DND-41 (cell line): ENCODE measurements at regions not wholly inside any gene's neighbourhood (a gene's known extent, or its start where the extent isn't known, plus 50 kb on each side); places are given as distances from the start of the nearest gene placed in this dataset.

ENCODE experiments used
- ATAC-seq: fragments of 200-7000 bp; cut with Tn5 transposase; 3 replicates; pipeline ENCODE4 v1.9.1; 2021; ENCODE audit warnings: low read depth; ENCODE audit not compliant: insufficient read depth
- DNase-seq: peaks from one replicate; pipeline ENCODE4 v3.0.0-alpha.2; 2020
- H2AFZ ChIP-seq: 2 replicates; pipeline ENCODE4 v1.6.0; 2012; ENCODE audit warnings: low read depth, low read length
- H3K27ac ChIP-seq: 2 replicates; pipeline ENCODE4 v1.5.1; 2012; ENCODE audit warnings: low read length, inconsistent platforms
- H3K27me3 ChIP-seq: fragments of 200-600 bp; sonication (generic); 2 replicates; pipeline ENCODE4 v1.6.0; 2012; ENCODE audit warnings: low read length, mild to moderate bottlenecking, inconsistent platforms; ENCODE audit not compliant: insufficient read depth, poor library complexity
- H3K36me3 ChIP-seq: 2 replicates; pipeline ENCODE4 v1.5.1; 2012; ENCODE audit warnings: low read length, inconsistent platforms; ENCODE audit not compliant: insufficient read depth
- H3K4me1 ChIP-seq: 2 replicates; pipeline ENCODE4 v1.5.1; 2012; ENCODE audit warnings: mild to moderate bottlenecking, low read length; ENCODE audit not compliant: insufficient read depth
- H3K4me2 ChIP-seq: 2 replicates; pipeline ENCODE4 v1.6.0; 2012; ENCODE audit warnings: mild to moderate bottlenecking, moderate library complexity, low read length, inconsistent platforms; ENCODE audit not compliant: insufficient read depth
- H3K4me3 ChIP-seq, 2 experiments: fragments of 200-600 bp in 1 of 2; shearing (Covaris generic) in 1 of 2; 2 replicates each; pipeline ENCODE4 v1.5.1; 2012 to 2016; ENCODE audit warnings: inconsistent platforms in 2 of 2, low read length in 2 of 2, mild to moderate bottlenecking in 2 of 2, low read depth in 1 of 2, moderate library complexity in 1 of 2
- H3K79me2 ChIP-seq: 2 replicates; pipeline ENCODE4 v1.6.0; 2012; ENCODE audit warnings: low read length, inconsistent platforms; ENCODE audit not compliant: insufficient read depth
- H3K9ac ChIP-seq: 2 replicates; pipeline ENCODE4 v1.6.0; 2012; ENCODE audit warnings: low read depth, mild to moderate bottlenecking, inconsistent platforms, low read length, moderate library complexity
- H3K9me3 ChIP-seq: 2 replicates; pipeline ENCODE4 v1.5.1; 2012; ENCODE audit warnings: low read length, moderate library complexity, mild to moderate bottlenecking, inconsistent platforms; ENCODE audit not compliant: insufficient read depth, severe bottlenecking
- H4K20me1 ChIP-seq: 2 replicates; pipeline ENCODE4 v1.6.0; 2012; ENCODE audit warnings: low read length; ENCODE audit not compliant: insufficient read depth
- EZH2 ChIP-seq: IDR thresholded peaks from 3 replicates; pipeline ENCODE4 v1.6.1; 2012; ENCODE audit warnings: borderline replicate concordance, low read depth, mild to moderate bottlenecking, moderate library complexity, low read length, inconsistent platforms; ENCODE audit not compliant: severe bottlenecking
- TF ChIP-seq, protein P1 (sequence below): IDR thresholded peaks from 2 replicates; pipeline ENCODE4 v1.5.1; 2012; ENCODE audit warnings: borderline replicate concordance, low read length, moderate library complexity, mild to moderate bottlenecking; ENCODE audit not compliant: poor library complexity, severe bottlenecking; ENCODE audit errors: extremely low read depth

DNA sequence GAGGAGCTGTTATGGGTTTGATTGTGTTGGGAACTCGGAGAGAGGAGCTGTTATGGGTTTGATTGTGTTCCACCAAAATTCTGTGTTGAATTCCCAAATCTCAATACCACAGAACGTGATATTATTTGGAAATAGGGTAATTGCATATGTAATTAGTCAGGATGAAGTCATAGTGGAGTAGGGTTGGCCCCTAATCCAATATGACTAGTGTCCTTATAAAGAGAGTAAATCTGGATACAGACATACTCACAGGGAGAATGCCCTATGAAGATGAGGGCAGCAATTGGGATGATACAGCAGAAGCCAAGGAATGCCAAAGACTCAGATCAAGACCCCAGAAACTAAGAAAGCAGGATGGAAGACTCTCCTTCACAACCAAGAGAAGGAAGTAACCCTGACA, 1023.2 kb upstream of the ZEB2 start:
- Histone ChIP-seq H3K9me3 (peaks cover 4% of the 10 kb centered on the region), H3K9ac (no peak overlapping the region), H2AFZ (no peak overlapping the region), H3K27ac (no peak overlapping the region), H3K27me3 (no peaks in the 10 kb centered on the region), H3K4me2 (no peak overlapping the region), H3K4me3 (no peak overlapping the region), H3K79me2 (no peaks in the 10 kb centered on the region), H3K4me1 (peaks cover 20% of the 10 kb centered on the region), H3K36me3 (no peaks in the 10 kb centered on the region), H4K20me1 (no peaks in the 10 kb centered on the region)
- ATAC-seq (no peak), DNase-seq (no peak)
- TF ChIP-seq, protein P1, sequence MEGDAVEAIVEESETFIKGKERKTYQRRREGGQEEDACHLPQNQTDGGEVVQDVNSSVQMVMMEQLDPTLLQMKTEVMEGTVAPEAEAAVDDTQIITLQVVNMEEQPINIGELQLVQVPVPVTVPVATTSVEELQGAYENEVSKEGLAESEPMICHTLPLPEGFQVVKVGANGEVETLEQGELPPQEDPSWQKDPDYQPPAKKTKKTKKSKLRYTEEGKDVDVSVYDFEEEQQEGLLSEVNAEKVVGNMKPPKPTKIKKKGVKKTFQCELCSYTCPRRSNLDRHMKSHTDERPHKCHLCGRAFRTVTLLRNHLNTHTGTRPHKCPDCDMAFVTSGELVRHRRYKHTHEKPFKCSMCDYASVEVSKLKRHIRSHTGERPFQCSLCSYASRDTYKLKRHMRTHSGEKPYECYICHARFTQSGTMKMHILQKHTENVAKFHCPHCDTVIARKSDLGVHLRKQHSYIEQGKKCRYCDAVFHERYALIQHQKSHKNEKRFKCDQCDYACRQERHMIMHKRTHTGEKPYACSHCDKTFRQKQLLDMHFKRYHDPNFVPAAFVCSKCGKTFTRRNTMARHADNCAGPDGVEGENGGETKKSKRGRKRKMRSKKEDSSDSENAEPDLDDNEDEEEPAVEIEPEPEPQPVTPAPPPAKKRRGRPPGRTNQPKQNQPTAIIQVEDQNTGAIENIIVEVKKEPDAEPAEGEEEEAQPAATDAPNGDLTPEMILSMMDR: no peak
- TF ChIP-seq EZH2: no peak

DNA sequence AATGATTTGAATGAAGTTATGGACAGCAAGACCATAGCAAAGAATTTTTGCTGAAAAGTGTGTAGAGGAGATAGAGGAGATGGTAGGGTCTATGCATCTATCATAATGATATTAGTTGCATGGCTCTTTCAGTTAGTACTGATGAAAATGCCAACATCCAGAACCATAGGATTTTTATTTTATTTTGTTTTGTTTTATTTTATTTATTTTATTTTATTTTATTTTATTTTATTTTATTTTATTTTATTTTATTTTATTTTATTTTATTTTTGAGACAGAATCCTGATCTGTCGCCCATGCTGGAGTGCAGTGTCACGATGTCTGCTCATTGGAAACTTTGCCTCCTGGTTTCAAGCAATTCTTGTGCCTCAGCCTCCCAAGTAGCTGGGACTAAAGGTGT, 1021.1 kb upstream of the ZEB2 start:
- Histone ChIP-seq H3K4me2 (no peak overlapping the region), H3K27ac (no peak overlapping the region), H2AFZ (no peak overlapping the region), H3K9ac (no peak overlapping the region), H3K9me3 (peaks cover 4% of the 10 kb centered on the region), H3K4me1 (no peaks in the 10 kb centered on the region), H3K79me2 (no peaks in the 10 kb centered on the region), H3K27me3 (no peaks in the 10 kb centered on the region), H3K4me3 (no peak overlapping the region), H4K20me1 (no peaks in the 10 kb centered on the region), H3K36me3 (no peaks in the 10 kb centered on the region)
- no peak for ATAC-seq
- TF ChIP-seq, protein P1: no peak
- TF ChIP-seq EZH2: no peak
- DNase-seq: no peak

DNA sequence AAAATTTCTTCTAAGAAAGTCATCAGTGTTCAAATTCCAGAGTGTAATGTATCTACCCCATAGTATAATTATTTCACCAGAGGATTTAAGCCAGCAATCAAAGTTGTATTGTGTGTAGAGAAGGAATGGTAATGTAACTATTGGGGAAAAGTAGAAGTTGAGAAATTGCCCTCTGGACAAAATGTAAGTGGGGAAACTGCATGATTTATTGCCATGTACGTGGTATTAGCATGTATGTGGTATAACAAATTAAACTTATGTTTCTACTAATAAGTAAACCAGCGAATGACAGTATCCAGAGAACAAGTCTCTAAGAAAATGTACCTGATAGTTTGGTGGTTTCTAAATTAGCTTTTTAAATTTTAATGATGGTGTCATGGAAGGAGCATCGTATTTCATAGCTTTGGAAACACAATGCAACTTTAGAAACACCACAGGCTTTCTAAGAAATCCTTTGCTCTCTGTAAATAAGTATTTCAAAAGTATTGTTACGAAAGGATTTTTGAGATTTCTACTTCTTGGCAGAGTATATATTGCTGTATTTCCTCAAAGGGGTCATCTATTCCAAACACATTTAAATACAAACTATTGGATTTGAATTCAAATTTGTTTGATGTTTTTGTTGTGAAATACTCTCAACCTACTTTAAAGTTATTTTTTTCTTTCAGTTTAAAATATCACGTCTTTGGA, 1018.9 kb upstream of the ZEB2 start:
- ATAC-seq (no peak), DNase-seq (no peak)
- Histone ChIP-seq H3K4me2 (no peak overlapping the region), H3K27ac (no peak overlapping the region), H3K9me3 (no peaks in the 10 kb centered on the region), H3K36me3 (no peaks in the 10 kb centered on the region), H3K4me1 (no peaks in the 10 kb centered on the region), H4K20me1 (no peaks in the 10 kb centered on the region), H3K27me3 (no peaks in the 10 kb centered on the region), H3K4me3 (no peak overlapping the region), H2AFZ (no peak overlapping the region), H3K79me2 (no peaks in the 10 kb centered on the region), H3K9ac (no peak overlapping the region)
- TF ChIP-seq EZH2: no peak
- TF ChIP-seq, protein P1: no peak

DNA sequence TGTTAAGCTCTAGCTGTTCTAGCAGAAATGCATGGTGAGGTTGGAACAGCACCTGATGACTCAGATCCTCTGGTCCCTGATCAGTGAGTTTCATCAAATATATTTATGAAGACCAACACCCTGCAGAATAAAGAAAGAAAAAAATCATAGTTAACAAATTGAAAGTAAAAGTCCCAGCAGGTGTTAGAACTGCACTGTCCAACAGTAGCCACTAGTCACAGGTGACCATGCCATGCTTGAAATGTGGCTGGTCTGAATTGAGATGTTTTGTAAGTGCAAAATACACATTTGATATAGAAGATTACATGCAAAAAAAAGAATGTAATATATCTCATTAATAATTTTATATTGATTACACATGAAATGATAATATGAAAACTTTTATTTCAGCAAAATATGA, 1010.7 kb upstream of the ZEB2 start:
- DNase-seq: no peak
- Histone ChIP-seq H2AFZ (no peak overlapping the region), H3K9me3 (no peaks in the 10 kb centered on the region), H3K36me3 (no peaks in the 10 kb centered on the region), H4K20me1 (no peaks in the 10 kb centered on the region), H3K4me3 (no peak overlapping the region), H3K27ac (no peak overlapping the region), H3K4me2 (no peak overlapping the region), H3K79me2 (no peaks in the 10 kb centered on the region), H3K27me3 (no peaks in the 10 kb centered on the region), H3K4me1 (no peaks in the 10 kb centered on the region), H3K9ac (no peak overlapping the region)
- TF ChIP-seq EZH2: no peak
- TF ChIP-seq, protein P1: no peak
- no peak for ATAC-seq
